GM19468 (cell line): ENCODE measurements at regions not wholly inside any gene's neighbourhood (a gene's known extent, or its start where the extent isn't known, plus 50 kb on each side); places are given as distances from the start of the nearest gene placed in this dataset.

ENCODE experiments used
- ATAC-seq: cut with Tn5 transposase; IDR thresholded peaks from one replicate; pipeline ENCODE4 v1.9.1; 2021; ENCODE audit warnings: mild to moderate bottlenecking, moderate library complexity, moderate number of reproducible peaks; ENCODE audit not compliant: unreplicated experiment; ENCODE audit errors: extremely low read depth

DNA sequence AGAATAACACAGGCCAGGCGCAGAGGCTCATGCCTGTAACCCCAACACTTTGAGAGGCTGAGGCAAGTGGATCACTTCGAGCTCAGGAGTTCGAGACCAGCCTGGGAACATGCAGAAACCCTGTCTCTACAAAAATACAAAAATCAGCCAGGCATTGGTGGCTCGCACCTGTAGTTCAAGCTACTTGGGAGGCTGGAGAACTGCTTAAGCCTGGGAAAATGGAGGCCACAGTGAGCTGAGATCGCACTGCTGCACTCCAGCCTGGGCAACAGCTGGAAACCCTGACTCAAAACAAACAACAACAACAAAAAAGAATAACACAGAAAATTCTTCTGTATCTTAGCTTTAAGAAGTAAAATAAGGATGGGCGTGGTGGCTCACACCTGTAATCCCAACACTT is 440.3 kb downstream of the LRATD1 start:
- no peak for ATAC-seq

- ATAC-seq, result no peak
These were observed 441.1 kb downstream of the LRATD1 start for GRCh38 chr2:15073664-15074063.

- ATAC-seq, result no peak
These were observed 441.8 kb downstream of the LRATD1 start for GRCh38 chr2:15074319-15074718.

DNA sequence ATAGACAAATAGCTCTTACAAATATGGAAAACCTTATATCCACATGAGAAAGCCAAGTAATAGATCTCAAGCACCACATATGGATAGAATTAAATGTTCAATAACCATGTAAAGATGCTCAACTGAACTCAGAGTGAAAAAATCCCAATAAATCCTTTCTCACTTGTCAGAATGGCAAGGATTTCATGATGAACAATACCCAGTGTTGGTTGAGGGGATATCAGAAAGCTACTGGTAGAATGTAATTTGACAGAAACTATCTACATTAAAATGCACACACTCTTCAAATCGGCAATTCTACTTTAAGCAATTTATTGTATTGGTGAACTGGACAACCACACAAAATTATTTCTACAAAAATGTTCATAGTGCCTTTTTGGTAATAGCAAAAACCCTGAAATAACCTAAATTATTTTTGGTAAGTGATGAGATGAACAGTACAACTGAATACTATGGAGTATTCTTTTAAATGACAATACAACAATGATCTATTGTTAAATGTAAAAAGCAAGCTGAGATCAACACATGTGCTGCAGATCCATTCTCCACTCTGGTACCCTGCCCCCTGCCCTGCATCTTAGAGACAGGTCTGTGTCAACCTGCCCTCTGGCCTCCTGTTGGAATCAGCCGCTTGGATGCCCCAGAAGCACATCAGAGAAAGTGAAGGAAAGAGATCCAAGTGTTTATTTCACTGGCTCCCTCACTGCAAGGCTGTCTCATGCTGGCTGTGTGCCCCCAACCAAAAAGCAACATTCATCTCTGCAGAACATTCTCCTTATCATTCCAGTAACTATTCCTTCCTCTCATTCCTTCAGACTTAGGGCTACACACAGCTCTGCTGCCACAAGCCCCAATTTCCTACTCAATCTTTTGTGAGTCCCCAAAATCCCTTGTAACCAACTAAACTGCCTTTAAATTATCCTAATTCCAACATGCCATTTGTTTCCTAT is 442.5 kb downstream of the LRATD1 start:
- no peak for ATAC-seq

- no peak for ATAC-seq
These were observed 444.2 kb downstream of the LRATD1 start for GRCh38 chr2:15076668-15077067.

GRCh38 chr2:15081356-15081755 is 448.8 kb downstream of the LRATD1 start:
- ATAC-seq, result no peak

DNA sequence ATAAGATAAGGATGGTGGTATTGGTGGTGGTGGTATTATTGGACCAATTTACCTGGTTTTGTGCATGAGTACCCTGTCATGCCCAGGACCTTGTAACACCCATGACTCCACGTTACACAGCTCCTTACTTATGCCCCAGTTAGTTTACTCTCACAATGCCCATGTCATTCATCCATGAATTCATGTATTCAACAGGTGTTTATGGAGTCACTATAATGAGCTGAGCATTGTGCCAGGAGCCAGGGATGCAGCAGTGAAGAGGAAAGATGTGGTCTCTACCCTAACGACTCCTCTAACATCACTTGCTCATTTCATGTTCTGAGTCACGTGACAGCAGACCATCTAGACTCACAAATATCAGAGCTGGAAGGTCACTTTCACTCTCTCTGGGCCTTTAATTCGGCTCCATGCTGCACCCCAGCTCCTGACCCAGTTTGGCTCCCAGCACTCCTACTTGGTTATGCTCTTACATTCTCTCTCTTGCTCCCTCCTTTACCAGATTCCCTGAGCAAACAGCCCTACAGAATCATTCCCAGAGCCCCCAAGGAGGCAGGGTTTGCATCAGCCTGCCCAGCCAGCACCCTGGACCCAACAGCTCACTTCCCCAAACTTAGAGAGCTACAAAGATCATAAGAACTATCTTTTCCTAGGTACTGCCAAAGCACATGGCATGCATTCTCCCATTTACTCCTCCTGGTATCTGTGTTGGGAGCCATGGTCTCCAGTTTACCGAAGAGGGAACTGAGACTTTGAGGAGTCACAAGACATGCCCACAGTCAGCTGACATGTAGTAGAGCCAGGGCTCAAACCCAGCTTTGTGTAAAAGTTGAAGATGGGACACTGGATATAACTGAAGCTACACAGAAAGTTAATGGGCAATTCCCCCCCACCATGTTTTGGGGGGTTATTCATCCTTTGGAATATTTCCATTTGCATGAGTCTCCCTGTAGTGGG is 449.9 kb downstream of the LRATD1 start:
- no peak for ATAC-seq

DNA sequence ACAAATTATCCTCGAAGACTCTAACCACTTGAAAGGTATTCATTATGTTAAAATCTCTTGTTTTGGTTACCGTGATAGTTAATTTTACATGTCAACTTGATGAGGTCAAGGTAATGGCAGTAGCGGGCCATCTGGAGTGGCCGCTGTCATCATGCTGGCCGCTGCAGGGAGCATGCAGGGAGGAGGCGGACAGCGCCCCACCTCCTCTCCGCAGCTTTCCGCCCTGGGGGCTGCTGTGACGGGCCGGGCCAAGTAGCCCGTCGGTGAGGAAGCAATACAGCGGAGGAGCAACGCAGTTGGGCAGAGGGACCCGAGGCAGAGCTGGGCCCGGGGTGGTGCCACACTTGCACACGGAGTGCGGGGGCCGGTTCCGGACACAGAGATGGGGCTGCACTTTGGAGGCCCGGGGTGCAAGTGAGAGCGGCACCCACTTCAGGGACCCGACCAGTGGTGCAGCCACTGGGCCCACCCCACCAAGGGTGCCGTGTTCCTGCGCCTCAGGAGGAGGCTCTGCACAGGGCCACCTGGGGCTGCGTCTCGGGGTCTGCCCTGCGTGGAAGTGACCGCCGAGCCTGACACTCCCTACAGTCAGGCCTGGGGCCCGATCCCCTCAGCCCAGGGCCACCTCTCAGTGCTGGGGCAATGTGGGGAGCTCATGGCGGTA is 452.4 kb downstream of the LRATD1 start:
- ATAC-seq, result no peak

DNA sequence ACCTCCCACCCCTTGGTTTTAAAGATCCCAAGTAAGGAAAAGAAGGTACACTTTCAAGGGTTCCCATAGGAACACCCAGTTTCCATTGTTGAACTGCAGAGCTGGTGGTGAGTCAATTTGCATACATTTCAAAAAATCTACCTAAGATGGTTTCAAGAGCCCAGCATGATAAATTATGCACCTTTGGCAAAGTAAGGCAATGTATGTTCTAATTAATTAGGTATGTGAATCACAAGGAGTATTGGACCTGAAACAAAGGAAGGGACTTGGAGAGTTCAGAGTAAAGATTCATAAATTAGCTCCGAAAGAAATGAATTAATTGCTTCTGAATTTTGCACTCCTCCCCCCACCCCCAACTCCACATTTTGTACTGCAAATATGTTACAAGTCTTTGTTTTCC is 459.7 kb downstream of the LRATD1 start:
- no peak for ATAC-seq

- no peak for ATAC-seq
These were observed 460.2 kb downstream of the LRATD1 start for GRCh38 chr2:15092691-15093090.

GRCh38 chr2:15094161-15094560 is 461.6 kb downstream of the LRATD1 start:
- ATAC-seq, result no peak

- ATAC-seq, result no peak
These were observed 464.3 kb downstream of the NBAS start for GRCh38 chr2:15096873-15097272.

DNA sequence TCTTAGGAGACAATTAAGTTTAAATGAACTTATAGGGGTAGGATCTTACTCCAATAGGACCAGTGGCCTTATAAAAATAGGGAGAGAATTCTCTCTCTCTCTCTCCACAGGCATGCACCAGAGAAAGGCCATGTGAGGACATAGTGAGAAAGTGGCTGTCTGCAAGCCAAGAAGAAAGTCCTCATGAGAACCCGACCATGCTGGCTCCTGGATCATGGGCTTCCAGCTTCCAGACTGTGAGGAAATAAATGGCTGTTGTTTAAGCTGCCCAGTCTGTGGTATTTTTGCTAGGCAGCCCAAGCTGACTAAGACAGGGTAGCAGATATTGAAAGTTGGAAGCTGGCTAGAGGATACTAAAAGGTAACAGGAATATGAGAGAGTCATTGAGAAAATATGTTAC is 454.0 kb downstream of the NBAS start:
- ATAC-seq, result no peak

DNA sequence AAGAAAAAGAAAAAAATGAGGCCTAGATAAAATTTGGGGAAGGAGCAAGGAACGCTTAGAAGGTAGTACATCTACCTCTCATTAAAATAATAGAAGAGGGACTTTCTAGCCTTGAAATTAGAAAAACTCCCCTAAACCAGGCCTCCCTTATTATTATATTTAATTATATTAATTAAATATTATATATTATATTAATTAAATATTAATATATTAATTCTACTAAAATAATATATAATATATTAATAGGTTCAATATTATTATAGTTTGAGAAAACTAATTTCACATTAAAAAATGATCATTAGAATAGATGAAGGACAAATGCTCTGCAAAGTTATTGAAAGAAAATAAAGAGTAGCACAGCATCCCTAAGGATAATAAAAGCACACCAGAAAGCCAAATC is 449.4 kb downstream of the NBAS start:
- ATAC-seq, result no peak

DNA sequence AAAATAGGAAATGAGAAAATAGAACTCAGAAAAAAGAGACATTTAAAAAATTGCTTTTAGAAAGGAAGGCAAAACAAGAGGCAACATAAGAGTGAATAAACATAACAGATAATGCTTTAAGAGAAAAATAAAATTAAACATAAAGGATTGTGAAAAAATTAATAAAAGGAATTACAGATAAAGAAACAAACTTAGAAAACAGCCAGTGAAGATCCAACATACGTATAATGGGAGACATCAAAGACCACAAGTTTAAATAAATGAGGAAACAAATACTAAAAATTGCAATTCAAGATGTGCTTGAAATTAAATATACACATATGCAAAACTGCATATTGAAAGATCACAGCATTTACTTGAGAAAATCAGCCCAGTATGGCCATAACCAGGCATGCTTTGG is 448.9 kb downstream of the NBAS start:
- no peak for ATAC-seq

DNA sequence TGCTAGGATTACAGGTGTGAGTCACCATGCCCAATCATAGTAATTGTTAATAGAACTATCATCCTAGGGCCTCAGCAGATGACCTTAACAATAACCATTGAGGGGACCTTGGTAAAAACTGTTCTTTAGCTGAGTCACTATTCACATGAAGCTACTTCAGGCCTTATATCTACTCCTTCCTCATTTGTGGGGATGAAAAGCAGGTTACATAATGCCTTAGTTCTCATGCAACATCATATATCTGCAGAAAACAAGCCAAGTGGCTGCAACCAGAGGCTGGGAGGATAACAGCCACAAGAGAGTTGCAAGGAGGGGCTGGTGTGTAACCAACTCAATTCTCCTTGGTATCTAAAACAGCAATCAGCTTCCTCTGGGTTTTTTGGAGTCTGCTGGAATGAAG is 445.4 kb downstream of the NBAS start:
- ATAC-seq, result no peak

GRCh38 chr2:15116830-15117229 is 444.3 kb downstream of the NBAS start:
- ATAC-seq, result no peak
